Osteoblast (primary cell): ENCODE measurements at regions not wholly inside any gene's neighbourhood (a gene's known extent, or its start where the extent isn't known, plus 50 kb on each side); places are given as distances from the start of the nearest gene placed in this dataset.
"Not testable (repeated sequence)": the region's sequence is repeated elsewhere in the genome, so short reads cannot be mapped to it uniquely, and the experiment has no call there.

Experiments used
- DNase-seq: peaks from one replicate; pipeline ENCODE4 v3.0.0; 2011; ENCODE audit warnings: low spot score, mixed read lengths; ENCODE audit not compliant: insufficient read length; ENCODE audit errors: missing footprints
- H2AFZ ChIP-seq: 2 replicates; pipeline ENCODE4 v1.6.0; 2011; ENCODE audit warnings: mild to moderate bottlenecking, low read length
- H3K27ac ChIP-seq: 2 replicates; pipeline ENCODE4 v1.5.1; 2011; ENCODE audit warnings: mild to moderate bottlenecking, low read depth, low read length, moderate library complexity
- H3K27me3 ChIP-seq: 2 replicates; pipeline ENCODE4 v1.6.0; 2012; ENCODE audit warnings: mild to moderate bottlenecking, control low read depth, inconsistent platforms, low read length, moderate library complexity; ENCODE audit not compliant: insufficient read depth
- H3K36me3 ChIP-seq: 2 replicates; pipeline ENCODE4 v1.5.1; 2011; ENCODE audit warnings: mild to moderate bottlenecking, low read length, control low read depth, moderate library complexity; ENCODE audit not compliant: insufficient read depth
- H3K4me1 ChIP-seq: 2 replicates; pipeline ENCODE4 v1.5.1; 2011; ENCODE audit warnings: mild to moderate bottlenecking, low read length, control low read depth, moderate library complexity; ENCODE audit not compliant: insufficient read depth
- H3K4me2 ChIP-seq: 2 replicates; pipeline ENCODE4 v1.6.0; 2011; ENCODE audit warnings: mild to moderate bottlenecking, low read length; ENCODE audit not compliant: insufficient read depth
- H3K4me3 ChIP-seq: fragments of 200-600 bp; sonication (generic); 3 replicates; pipeline ENCODE4 v1.5.1; 2012; ENCODE audit warnings: mild to moderate bottlenecking, low read length, inconsistent platforms; ENCODE audit not compliant: insufficient read depth
- H3K79me2 ChIP-seq: 2 replicates; pipeline ENCODE4 v1.6.0; 2012; ENCODE audit warnings: mild to moderate bottlenecking, low read length, control low read depth, inconsistent platforms; ENCODE audit not compliant: insufficient read depth
- H3K9me3 ChIP-seq: 2 replicates; pipeline ENCODE4 v1.5.1; 2011; ENCODE audit warnings: low read depth, low read length, control low read depth
- H4K20me1 ChIP-seq: 2 replicates; pipeline ENCODE4 v1.6.0; 2012; ENCODE audit warnings: mild to moderate bottlenecking, low read length, control low read depth; ENCODE audit not compliant: insufficient read depth
- CTCF ChIP-seq: IDR thresholded peaks from 2 replicates; pipeline ENCODE4 v1.5.1; 2011; ENCODE audit warnings: mild to moderate bottlenecking, low read depth, low read length, moderate library complexity; ENCODE audit errors: extremely low read depth

GRCh38 chr12:83506841-83507240 is 820.1 kb downstream of the TMTC2 start:
- TF ChIP-seq CTCF = no peak
- Histone ChIP-seq H3K27me3 (no peaks in the 10 kb centered on the region), H2AFZ (no peak overlapping the region), H3K36me3 (no peaks in the 10 kb centered on the region), H3K9me3 (no peaks in the 10 kb centered on the region), H3K4me1 (no peaks in the 10 kb centered on the region), H4K20me1 (no peaks in the 10 kb centered on the region), H3K4me2 (no peak overlapping the region), H3K79me2 (no peaks in the 10 kb centered on the region), H3K4me3 (no peak overlapping the region), H3K27ac (no peak overlapping the region)
- DNase-seq = no peak

- no peak for TF ChIP-seq CTCF
- H3K27me3 ChIP-seq = no peaks in the 10 kb centered on the region
- no peaks in the 10 kb centered on the region for H3K36me3 ChIP-seq
- no peak overlapping the region for H2AFZ ChIP-seq
- H3K4me3 ChIP-seq = no peak overlapping the region
- no peak for DNase-seq
- H3K4me2 ChIP-seq = no peak overlapping the region
- no peaks in the 10 kb centered on the region for H3K9me3 ChIP-seq
- H4K20me1 ChIP-seq = no peaks in the 10 kb centered on the region
- no peak overlapping the region for H3K27ac ChIP-seq
- no peaks in the 10 kb centered on the region for H3K79me2 ChIP-seq
- no peaks in the 10 kb centered on the region for H3K4me1 ChIP-seq
Observed at GRCh38 chr12:83505586-83505985, 818.9 kb downstream of the TMTC2 start.

- not testable (repeated sequence) for H4K20me1 ChIP-seq, H3K4me3 ChIP-seq, DNase-seq, H2AFZ ChIP-seq, H3K36me3 ChIP-seq, H3K27ac ChIP-seq, H3K4me2 ChIP-seq, H3K27me3 ChIP-seq, H3K79me2 ChIP-seq, H3K4me1 ChIP-seq, H3K9me3 ChIP-seq
Observed at GRCh38 chr12:83499894-83500293, 813.2 kb downstream of the TMTC2 start.

- Histone ChIP-seq H2AFZ (no peak overlapping the region), H3K27ac (no peak overlapping the region), H3K4me2 (no peak overlapping the region), H3K27me3 (no peaks in the 10 kb centered on the region), H3K4me1 (no peaks in the 10 kb centered on the region), H3K79me2 (no peaks in the 10 kb centered on the region), H3K36me3 (no peaks in the 10 kb centered on the region), H4K20me1 (no peaks in the 10 kb centered on the region), H3K9me3 (peaks cover 3% of the 10 kb centered on the region), H3K4me3 (no peak overlapping the region)
- no peak for TF ChIP-seq CTCF
- DNase-seq = no peak
Observed at GRCh38 chr12:83477696-83478095, 791.0 kb downstream of the TMTC2 start.
